BLaER1 (cell line): ENCODE measurements at regions not wholly inside any gene's neighbourhood (a gene's known extent, or its start where the extent isn't known, plus 50 kb on each side); places are given as distances from the start of the nearest gene placed in this dataset.

Experiments used
- H3K27ac ChIP-seq: shearing (Covaris generic); formaldehyde crosslinking; 2 replicates; pipeline ENCODE4 v1.8.1; 2022
- H3K27me3 ChIP-seq: shearing (Covaris generic); formaldehyde crosslinking; 2 replicates; pipeline ENCODE4 v1.8.1; 2022
- H3K36me3 ChIP-seq: shearing (Covaris generic); formaldehyde crosslinking; 2 replicates; pipeline ENCODE4 v1.8.1; 2022
- H3K4me1 ChIP-seq: shearing (Covaris generic); formaldehyde crosslinking; 2 replicates; pipeline ENCODE4 v1.8.1; 2022
- H3K4me2 ChIP-seq: shearing (Covaris generic); formaldehyde crosslinking; 2 replicates; pipeline ENCODE4 v1.8.1; 2022
- H3K4me3 ChIP-seq: shearing (Covaris generic); formaldehyde crosslinking; 2 replicates; pipeline ENCODE4 v1.8.1; 2022
- H3K9ac ChIP-seq: shearing (Covaris generic); formaldehyde crosslinking; 2 replicates; pipeline ENCODE4 v1.8.1; 2022
- H3K9me3 ChIP-seq: shearing (Covaris generic); formaldehyde crosslinking; 2 replicates; pipeline ENCODE4 v1.8.1; 2022
- H4K20me1 ChIP-seq: shearing (Covaris generic); formaldehyde crosslinking; 2 replicates; pipeline ENCODE4 v1.8.1; 2022
- Cebpa-rat ChIP-seq: shearing (Covaris generic); IDR thresholded peaks from 2 replicates; pipeline ENCODE4 v1.8.1; 2022

DNA sequence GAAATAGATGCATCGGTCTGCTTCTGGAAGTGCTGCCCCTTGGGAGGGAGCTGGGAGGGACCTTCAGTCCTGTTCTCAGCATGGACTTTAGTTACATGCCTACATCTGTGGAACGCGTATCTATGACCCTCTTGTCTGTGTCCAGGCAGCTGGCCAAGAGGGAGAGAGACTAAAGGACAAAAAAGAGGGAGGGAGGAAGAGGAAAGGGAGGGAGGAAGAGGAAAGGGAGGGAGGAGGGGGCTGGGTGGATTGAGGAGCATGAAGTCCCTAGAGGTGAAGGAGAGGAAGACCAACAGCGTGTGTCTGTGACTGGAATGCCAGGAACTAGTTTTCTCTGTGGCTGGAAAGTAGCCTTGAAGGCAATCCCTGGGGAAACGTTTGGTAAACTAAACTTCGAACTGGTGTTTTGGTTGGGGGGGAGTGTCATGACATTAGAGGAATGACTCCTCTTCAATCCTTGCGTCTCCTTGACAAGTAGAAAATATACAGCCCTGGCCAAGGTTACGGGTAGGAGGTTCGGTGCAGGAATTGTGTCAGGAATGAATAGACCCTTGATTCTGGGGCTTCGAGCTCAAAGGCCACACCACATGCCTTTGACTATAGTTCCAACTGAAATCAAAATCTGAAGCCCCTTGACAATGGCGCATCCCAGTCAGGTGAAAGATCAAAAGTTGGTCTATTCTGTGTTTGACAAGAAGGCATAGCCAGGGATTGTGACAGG lies 52.0 kb upstream of the PLEKHG1 start:
- Histone ChIP-seq H3K4me3 (no peak overlapping the region), H3K27me3 (no peaks in the 10 kb centered on the region), H4K20me1 (no peaks in the 10 kb centered on the region), H3K4me1 (0 out of 2 replicates have a peak, but pooled peaks cover 5% of the 10 kb centered on the region), H3K9ac (no peak overlapping the region), H3K36me3 (no peaks in the 10 kb centered on the region), H3K4me2 (peak overlapping the region; percentile 3; the same call in 1 of the 2 replicates), H3K9me3 (no peaks in the 10 kb centered on the region), H3K27ac (no peak overlapping the region)
- no peak for TF ChIP-seq Cebpa-rat

DNA sequence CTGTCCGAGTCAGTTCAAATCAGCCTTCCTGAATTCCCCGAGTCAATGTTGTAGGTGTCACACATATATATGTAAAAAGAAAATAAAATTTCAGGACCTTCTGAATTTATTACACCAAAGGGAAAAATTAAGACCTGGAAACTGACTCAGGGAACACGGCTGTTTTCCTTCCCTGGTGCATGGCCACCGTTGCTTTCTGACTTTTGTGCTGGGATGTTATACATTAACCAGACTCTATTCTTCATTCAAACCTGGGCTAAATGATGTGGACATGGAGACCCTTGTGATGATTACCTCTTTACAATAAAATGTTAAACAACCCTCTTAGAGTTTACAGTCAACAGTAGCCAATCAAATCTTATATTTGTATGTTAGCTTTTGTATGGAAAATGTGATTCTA lies 51.4 kb upstream of the PLEKHG1 start:
- no peak overlapping the region for H3K4me3 ChIP-seq
- no peak overlapping the region for H3K4me2 ChIP-seq
- no peak for TF ChIP-seq Cebpa-rat
- H3K27me3 ChIP-seq: no peaks in the 10 kb centered on the region
- no peaks in the 10 kb centered on the region for H3K9me3 ChIP-seq
- H3K4me1 ChIP-seq: 0 out of 2 replicates have a peak, but pooled peaks cover 5% of the 10 kb centered on the region
- H3K9ac ChIP-seq: no peak overlapping the region
- H3K36me3 ChIP-seq: no peaks in the 10 kb centered on the region
- H3K27ac ChIP-seq: no peak overlapping the region
- H4K20me1 ChIP-seq: no peaks in the 10 kb centered on the region

- Histone ChIP-seq H3K27ac (no peak overlapping the region), H3K4me1 (0 out of 2 replicates have a peak, but pooled peaks cover 5% of the 10 kb centered on the region), H3K9ac (no peak overlapping the region), H3K27me3 (no peaks in the 10 kb centered on the region), H3K4me2 (no peak overlapping the region), H3K36me3 (no peaks in the 10 kb centered on the region), H4K20me1 (no peaks in the 10 kb centered on the region), H3K4me3 (no peak overlapping the region), H3K9me3 (no peaks in the 10 kb centered on the region)
- no peak for TF ChIP-seq Cebpa-rat
Observed at GRCh38 chr6:150549007-150549406, 50.7 kb upstream of the PLEKHG1 start.

GRCh38 chr6:150549674-150550101 lies 50.0 kb upstream of the PLEKHG1 start:
- H3K36me3 ChIP-seq: no peaks in the 10 kb centered on the region
- no peak overlapping the region for H3K27ac ChIP-seq
- TF ChIP-seq Cebpa-rat: no peak
- no peak overlapping the region for H3K9ac ChIP-seq
- H3K4me2 ChIP-seq: no peak overlapping the region
- H3K9me3 ChIP-seq: no peaks in the 10 kb centered on the region
- H3K4me3 ChIP-seq: no peak overlapping the region
- H3K4me1 ChIP-seq: 0 out of 2 replicates have a peak, but pooled peaks cover 5% of the 10 kb centered on the region
- H3K27me3 ChIP-seq: no peaks in the 10 kb centered on the region
- no peaks in the 10 kb centered on the region for H4K20me1 ChIP-seq
